ENCODE measurements at regions not wholly inside any gene's neighbourhood (a gene's known extent, or its start where the extent isn't known, plus 50 kb on each side); places are given as distances from the start of the nearest gene placed in this dataset.

DNA sequence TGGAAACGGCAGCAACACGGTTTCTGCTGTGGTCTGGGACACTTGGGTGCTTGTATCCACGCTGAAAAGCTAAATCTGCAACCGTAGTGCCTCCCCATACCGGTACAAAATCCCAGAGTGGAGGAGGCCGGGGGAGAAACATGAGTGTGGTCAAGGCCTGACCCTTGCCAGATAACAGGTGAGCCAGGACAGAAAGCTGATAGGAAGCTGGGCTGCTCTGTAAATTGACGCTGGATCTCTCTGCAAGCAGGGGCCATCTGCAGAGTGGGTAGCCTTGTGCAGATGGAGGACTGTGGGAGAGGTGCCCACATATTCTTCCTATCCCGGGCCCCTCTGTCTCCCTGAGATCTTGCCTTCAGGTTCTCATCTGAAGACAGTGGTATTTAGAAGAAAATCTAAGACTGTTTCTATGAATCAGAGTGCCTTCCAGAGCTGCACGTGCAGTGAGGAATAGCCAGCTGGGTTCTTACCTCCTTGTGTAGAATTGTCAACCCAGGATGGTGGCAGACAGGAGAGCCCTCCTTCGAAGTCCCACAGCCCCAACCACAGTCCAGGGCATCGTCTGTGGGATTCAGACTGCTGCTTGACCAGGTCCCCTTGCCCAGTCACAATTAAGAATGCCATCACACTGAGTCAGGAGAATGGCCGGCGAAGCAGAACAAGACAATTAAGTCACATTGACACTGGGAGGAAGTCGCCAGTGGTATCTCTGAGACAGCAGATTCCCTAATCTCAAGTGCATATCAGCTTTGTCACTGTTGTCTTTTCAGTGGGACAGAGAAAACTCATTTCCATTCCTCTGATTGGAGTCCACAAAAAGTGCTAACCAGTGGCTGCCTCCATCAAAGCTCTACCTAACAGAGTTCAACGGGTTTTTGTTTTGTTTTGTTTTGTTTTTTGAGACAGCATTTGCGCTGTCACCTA is 100.0 kb upstream of the RIPOR2 start:
- Histone ChIP-seq H3K4me1 (ENCODE audit: insufficient read depth) (no peaks in the 10 kb centered on the region), H3K36me3 (ENCODE audit: insufficient read depth) (no peaks in the 10 kb centered on the region), H3K27ac (ENCODE audit: low read depth) (no peak overlapping the region), H3K4me3 (ENCODE audit: low read depth, low read length) (no peak overlapping the region)
- 78% methylated on average over 16 of the region's 16 CpGs for WGBS
- DNase-seq (ENCODE audit: extremely low spot score), result no peak

- WGBS, result 97% methylated on average over 3 of the region's 3 CpGs
- no peak for DNase-seq (ENCODE audit: extremely low spot score)
- no peaks in the 10 kb centered on the region for H3K36me3 ChIP-seq (ENCODE audit: insufficient read depth)
- H3K27ac ChIP-seq (ENCODE audit: low read depth), result no peak overlapping the region
- H3K4me3 ChIP-seq (ENCODE audit: low read depth, low read length), result no peak overlapping the region
- no peaks in the 10 kb centered on the region for H3K4me1 ChIP-seq (ENCODE audit: insufficient read depth)
Observed at GRCh38 chr6:25036461-25036860, 100.7 kb upstream of the RIPOR2 start.

- no peak for DNase-seq (ENCODE audit: extremely low spot score)
- no peak overlapping the region for H3K27ac ChIP-seq (ENCODE audit: low read depth)
- H3K36me3 ChIP-seq (ENCODE audit: insufficient read depth), result no peaks in the 10 kb centered on the region
- no peak overlapping the region for H3K4me3 ChIP-seq (ENCODE audit: low read depth, low read length)
- H3K4me1 ChIP-seq (ENCODE audit: insufficient read depth), result no peaks in the 10 kb centered on the region
Observed at GRCh38 chr6:25038300-25038699, 102.5 kb upstream of the RIPOR2 start.

- WGBS, result 62% methylated on average over 6 of the region's 6 CpGs
- H3K4me1 ChIP-seq (ENCODE audit: insufficient read depth), result no peaks in the 10 kb centered on the region
Observed at GRCh38 chr6:25038999-25039398, 103.2 kb upstream of the RIPOR2 start.

DNA sequence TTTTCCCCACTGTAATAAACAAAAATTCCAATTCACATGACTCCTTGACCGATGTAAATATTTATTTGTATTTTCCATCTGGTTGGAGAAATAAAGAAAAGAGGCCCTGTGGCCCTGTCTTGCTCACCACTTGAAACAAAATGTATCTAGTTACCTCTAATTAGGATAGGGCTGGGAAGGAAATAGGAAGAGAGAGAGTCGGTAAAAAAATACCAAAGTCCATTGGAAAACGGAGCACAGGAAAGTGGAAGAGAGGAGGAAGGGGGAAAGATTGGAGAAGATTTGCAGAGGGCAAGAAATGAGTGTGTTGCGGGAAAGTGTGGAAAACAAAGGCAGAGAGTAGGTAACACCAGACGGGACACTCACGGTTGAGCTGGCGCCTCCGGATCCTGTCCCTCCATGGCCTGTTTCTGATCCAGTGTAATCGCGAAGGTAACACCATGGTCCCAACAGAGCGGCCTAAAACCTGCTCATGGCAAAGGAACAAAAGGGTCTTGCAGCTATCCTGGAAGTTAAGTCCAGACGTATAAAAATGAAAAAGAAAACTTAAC is 105.8 kb upstream of the RIPOR2 start:
- Histone ChIP-seq H3K4me3 (ENCODE audit: low read depth, low read length) (peak overlapping the region; percentile 2), H3K36me3 (ENCODE audit: insufficient read depth) (no peaks in the 10 kb centered on the region), H3K4me1 (ENCODE audit: insufficient read depth) (no peaks in the 10 kb centered on the region), H3K27ac (ENCODE audit: low read depth) (no peak overlapping the region)
- DNase-seq (ENCODE audit: extremely low spot score), result no peak
- WGBS, result 84% methylated on average over 12 of the region's 12 CpGs

More at GRCh38 chr6:25038999-25039398, 103.2 kb upstream of the RIPOR2 start:
- Histone ChIP-seq H3K27ac (ENCODE audit: low read depth) (no peak overlapping the region), H3K4me3 (ENCODE audit: low read depth, low read length) (no peak overlapping the region), H3K36me3 (ENCODE audit: insufficient read depth) (no peaks in the 10 kb centered on the region)
- DNase-seq (ENCODE audit: extremely low spot score), result no peak

- 78% methylated on average over 13 of the region's 13 CpGs for WGBS
- H3K4me3 ChIP-seq (ENCODE audit: low read depth, low read length), result no peak overlapping the region
Observed at GRCh38 chr6:25042036-25042521, 106.3 kb upstream of the RIPOR2 start.

DNA sequence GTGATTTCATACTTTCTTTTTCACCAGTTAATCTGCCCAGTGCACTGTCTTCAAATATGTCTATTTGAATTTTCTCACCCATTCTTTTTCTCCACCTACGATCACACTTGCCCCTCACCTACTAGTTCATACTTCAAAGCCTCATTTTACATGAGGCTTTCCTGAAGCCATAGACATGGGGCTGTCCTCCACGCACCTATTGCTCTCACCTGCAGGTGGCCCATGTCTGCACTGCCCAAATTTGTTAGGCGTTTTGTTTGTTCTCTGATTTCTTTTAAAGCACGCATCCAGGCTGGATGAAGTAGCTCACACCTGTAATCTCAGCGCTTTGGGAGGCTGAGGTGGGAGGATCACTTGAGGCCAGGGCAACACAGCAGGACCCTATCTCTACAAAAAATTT is 106.8 kb upstream of the RIPOR2 start:
- Histone ChIP-seq H3K36me3 (ENCODE audit: insufficient read depth) (no peaks in the 10 kb centered on the region), H3K4me3 (ENCODE audit: low read depth, low read length) (no peak overlapping the region), H3K4me1 (ENCODE audit: insufficient read depth) (no peaks in the 10 kb centered on the region), H3K27ac (ENCODE audit: low read depth) (no peak overlapping the region)
- 94% methylated on average over 5 of the region's 5 CpGs for WGBS
- DNase-seq (ENCODE audit: extremely low spot score), result no peak

More at GRCh38 chr6:25042036-25042521, 106.3 kb upstream of the RIPOR2 start:
- DNase-seq (ENCODE audit: extremely low spot score), result no peak
- Histone ChIP-seq H3K4me1 (ENCODE audit: insufficient read depth) (no peaks in the 10 kb centered on the region), H3K36me3 (ENCODE audit: insufficient read depth) (no peaks in the 10 kb centered on the region), H3K27ac (ENCODE audit: low read depth) (no peak overlapping the region)

- H3K4me3 ChIP-seq (ENCODE audit: low read depth, low read length), result no peak overlapping the region
- H3K36me3 ChIP-seq (ENCODE audit: insufficient read depth), result no peaks in the 10 kb centered on the region
- H3K27ac ChIP-seq (ENCODE audit: low read depth), result no peak overlapping the region
- DNase-seq (ENCODE audit: extremely low spot score), result no peak
- 90% methylated on average over 1 of the region's 1 CpG for WGBS
- H3K4me1 ChIP-seq (ENCODE audit: insufficient read depth), result no peaks in the 10 kb centered on the region
Observed at GRCh38 chr6:25042984-25043725, 107.4 kb upstream of the RIPOR2 start.

- H3K27ac ChIP-seq (ENCODE audit: low read depth), result no peak overlapping the region
- no peaks in the 10 kb centered on the region for H3K4me1 ChIP-seq (ENCODE audit: insufficient read depth)
- no peak for DNase-seq (ENCODE audit: extremely low spot score)
- H3K4me3 ChIP-seq (ENCODE audit: low read depth, low read length), result no peak overlapping the region
- WGBS, result 90% methylated on average over 2 of the region's 2 CpGs
- H3K36me3 ChIP-seq (ENCODE audit: insufficient read depth), result no peaks in the 10 kb centered on the region
Observed at GRCh38 chr6:25043892-25044291, 108.1 kb upstream of the RIPOR2 start.

GRCh38 chr6:25046942-25047341 is 111.2 kb upstream of the RIPOR2 start:
- WGBS, result 90% methylated on average over 2 of the region's 2 CpGs
- Histone ChIP-seq H3K27ac (ENCODE audit: low read depth) (no peak overlapping the region), H3K4me3 (ENCODE audit: low read depth, low read length) (no peak overlapping the region), H3K4me1 (ENCODE audit: insufficient read depth) (no peaks in the 10 kb centered on the region), H3K36me3 (ENCODE audit: insufficient read depth) (no peaks in the 10 kb centered on the region)
- DNase-seq (ENCODE audit: extremely low spot score), result no peak

DNA sequence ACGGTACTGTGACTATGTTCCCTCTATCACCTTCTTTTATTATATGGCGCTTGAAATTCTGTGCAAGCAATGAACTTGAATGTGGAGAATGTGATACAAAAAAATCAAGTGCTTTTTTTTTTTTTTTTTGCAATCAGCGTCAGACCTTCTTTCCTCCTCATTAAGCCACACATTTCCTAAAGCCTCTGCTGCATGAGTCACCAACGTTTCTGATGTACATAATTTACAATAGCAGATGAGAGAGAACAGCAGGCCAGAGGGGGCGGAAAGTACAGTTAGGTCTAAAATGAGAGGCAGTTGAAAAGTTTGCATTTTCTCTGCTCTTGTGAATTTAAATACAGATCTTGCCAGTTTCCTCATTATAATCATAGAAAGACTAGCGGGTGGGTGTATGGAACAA is 114.6 kb upstream of the RIPOR2 start:
- no peak overlapping the region for H3K27ac ChIP-seq (ENCODE audit: low read depth)
- DNase-seq (ENCODE audit: extremely low spot score), result no peak

DNA sequence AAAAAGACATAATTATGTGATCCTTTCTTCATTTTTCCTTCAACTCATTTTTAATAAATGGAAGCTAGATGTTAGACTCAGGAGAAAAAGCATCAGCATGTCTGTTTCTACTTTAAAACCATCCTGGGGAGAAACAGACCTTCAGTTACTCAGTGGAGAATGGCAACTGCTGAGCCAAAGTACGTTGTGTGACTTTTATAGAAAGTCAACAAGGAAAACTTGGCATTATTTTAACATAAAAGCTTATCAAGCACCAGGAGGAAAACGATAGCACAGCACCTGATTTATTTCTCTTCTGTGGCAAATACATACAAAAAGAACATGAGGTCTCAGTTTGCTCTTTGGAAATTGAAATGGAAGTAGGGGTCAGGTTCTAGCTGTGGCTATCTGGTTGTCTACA is 115.3 kb upstream of the RIPOR2 start:
- H3K27ac ChIP-seq (ENCODE audit: low read depth), result no peak overlapping the region
- H3K36me3 ChIP-seq (ENCODE audit: insufficient read depth), result no peaks in the 10 kb centered on the region
- no peaks in the 10 kb centered on the region for H3K4me1 ChIP-seq (ENCODE audit: insufficient read depth)
- DNase-seq (ENCODE audit: extremely low spot score), result no peak
- no peak overlapping the region for H3K4me3 ChIP-seq (ENCODE audit: low read depth, low read length)
- 25% methylated on average over 2 of the region's 2 CpGs for WGBS

More for the DNA sequence above, 114.6 kb upstream of the RIPOR2 start:
- 35% methylated on average over 6 of the region's 6 CpGs for WGBS
- Histone ChIP-seq H3K4me1 (ENCODE audit: insufficient read depth) (no peaks in the 10 kb centered on the region), H3K4me3 (ENCODE audit: low read depth, low read length) (no peak overlapping the region), H3K36me3 (ENCODE audit: insufficient read depth) (no peaks in the 10 kb centered on the region)

DNA sequence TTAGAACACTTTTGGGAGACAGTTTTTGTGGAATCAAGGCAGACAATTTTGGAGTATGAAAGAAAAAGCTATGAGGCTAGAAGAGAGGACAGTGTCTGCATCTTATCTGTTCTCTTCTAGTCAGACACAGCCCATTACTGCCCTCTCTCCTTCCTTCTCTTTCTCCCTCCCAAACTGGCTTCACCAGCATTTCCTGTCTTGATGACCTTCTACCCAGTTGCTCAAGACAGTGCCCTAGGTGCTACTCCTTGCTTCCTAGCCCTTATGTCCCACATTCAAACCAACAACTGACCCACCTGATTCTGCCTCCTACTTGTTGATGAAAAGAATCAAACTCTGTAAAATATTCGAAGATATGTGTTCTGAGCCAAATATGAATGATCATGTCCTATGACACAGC is 116.4 kb upstream of the RIPOR2 start:
- no peaks in the 10 kb centered on the region for H3K36me3 ChIP-seq (ENCODE audit: insufficient read depth)
- no peak overlapping the region for H3K4me3 ChIP-seq (ENCODE audit: low read depth, low read length)
- H3K27ac ChIP-seq (ENCODE audit: low read depth), result no peak overlapping the region
- no peaks in the 10 kb centered on the region for H3K4me1 ChIP-seq (ENCODE audit: insufficient read depth)
- WGBS, result 98% methylated on average over 1 of the region's 1 CpG
- DNase-seq (ENCODE audit: extremely low spot score), result no peak
